HK-2 (cell line): ENCODE measurements at regions not wholly inside any gene's neighbourhood (a gene's known extent, or its start where the extent isn't known, plus 50 kb on each side); places are given as distances from the start of the nearest gene placed in this dataset.

Experiments
- DNase-seq: peaks from one replicate; pipeline ENCODE4 v3.0.0-alpha.2; 2018; ENCODE audit not compliant: unreplicated experiment

GRCh38 chr7:67758551-67758950, 761.9 kb downstream of the TYW1 start:
- no peak for DNase-seq

- no peak for DNase-seq
Measured at GRCh38 chr7:67760971-67761370, 764.3 kb downstream of the TYW1 start.

- no peak for DNase-seq
Measured at GRCh38 chr7:67762516-67762915, 765.9 kb downstream of the TYW1 start.

GRCh38 chr7:67764289-67764688, 767.7 kb downstream of the TYW1 start:
- no peak for DNase-seq

- DNase-seq = no peak
Measured at GRCh38 chr7:67765481-67766175, 769.0 kb downstream of the TYW1 start.

DNA sequence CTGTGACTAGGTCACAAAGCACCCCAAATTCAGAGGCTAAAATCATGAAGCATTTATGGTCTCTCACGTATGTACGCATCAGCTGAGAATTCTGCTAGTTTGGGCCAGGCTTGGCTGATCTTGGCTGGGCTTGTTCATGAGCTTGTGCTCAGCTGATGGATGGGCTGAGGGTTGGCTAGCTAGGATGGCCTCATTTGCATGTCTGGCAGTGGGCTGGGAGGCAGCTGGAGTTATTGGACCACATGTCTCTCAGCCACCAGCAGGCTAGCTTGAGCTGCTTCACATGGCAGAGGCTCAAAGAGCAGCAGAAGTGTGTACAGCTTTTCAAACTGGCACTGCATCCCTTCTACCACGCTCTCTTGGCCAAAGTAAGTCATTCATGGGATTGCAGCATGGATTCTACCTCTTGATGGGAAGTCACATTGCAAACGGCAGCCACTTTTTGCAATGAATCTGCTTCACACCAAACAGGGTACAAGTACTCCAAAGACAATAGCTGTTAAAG, 770.3 kb downstream of the TYW1 start:
- DNase-seq = no peak

DNA sequence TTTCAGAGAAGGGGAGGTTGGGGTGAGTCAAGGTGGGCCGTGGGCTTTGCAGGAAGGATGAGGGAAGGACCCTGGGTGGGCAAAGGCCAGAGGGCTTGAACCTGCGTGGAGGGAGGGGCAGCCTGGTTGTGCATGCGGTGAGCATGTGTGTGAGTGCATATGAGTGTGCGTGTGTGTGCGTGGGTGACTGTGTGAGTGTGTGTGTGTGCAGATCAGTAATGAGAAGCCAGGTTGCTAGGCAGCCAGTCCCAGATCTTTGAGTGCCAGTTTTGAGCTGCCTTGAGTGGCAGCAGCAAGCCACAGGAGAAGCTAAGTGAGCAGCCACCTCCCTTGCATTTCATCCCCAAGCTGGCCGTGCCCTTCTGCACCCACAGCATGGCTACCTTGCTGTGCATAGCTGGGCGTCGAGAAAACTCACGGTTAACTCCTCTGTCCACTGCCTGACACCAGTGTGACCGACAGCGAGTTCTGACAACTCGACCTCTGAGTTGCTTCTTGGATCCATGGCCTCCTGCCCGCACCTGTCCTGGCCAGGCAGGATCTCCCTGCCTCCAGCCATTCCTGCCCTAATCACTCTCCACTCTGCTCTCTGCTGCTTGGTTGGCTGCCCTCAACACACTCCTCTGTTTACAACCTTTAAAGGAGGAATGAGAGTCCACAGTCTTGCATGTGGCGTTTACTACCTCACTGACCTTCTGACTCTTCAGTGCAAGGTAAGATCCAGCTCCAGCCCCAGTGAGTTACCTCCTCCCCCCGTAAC, 775.4 kb downstream of the TYW1 start:
- no peak for DNase-seq

GRCh38 chr7:67773081-67773480, 776.4 kb downstream of the TYW1 start:
- DNase-seq = no peak

GRCh38 chr7:67777119-67777518, 780.5 kb downstream of the TYW1 start:
- no peak for DNase-seq

- no peak for DNase-seq
Measured at GRCh38 chr7:67781841-67782240, 785.2 kb downstream of the TYW1 start.

DNA sequence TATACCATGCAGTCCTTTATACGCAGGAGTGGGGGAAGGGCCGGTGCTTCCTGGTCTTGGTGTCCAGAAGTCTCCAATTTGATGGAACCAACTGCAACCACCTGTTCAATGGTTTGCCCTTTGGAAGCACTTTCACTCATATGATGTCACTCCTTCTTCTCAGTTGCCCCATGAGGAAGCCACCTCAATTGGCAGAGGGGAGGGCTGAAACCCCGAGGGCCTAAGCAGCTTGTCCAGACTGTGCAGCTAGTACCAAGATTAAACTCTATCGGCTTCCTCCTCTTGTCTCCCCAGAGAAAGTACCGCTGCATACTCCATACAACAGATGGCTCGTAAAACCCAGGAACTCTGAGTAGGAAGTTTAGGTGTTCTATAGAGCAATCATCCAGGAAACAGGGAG, 789.4 kb downstream of the TYW1 start:
- DNase-seq = no peak

DNA sequence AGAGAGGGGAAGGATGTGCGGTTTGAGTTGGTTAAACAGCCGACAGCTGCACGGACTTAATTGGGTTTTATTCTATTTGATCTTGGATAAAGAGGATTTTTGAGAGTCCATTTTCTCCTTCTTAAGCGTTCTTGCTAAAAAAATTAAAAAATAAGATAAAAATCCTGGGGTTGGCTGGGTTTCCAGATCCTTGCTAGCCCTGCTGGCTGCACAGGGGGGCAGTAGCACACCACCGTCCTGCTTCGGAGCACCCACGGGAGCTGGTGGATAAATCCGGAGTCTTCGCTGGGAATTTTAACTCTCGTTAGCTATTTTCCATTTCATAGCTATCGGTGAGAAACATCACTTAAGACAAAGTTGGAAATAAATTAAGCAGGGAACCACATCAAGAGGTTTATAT, 792.0 kb downstream of the TYW1 start:
- DNase-seq = no peak

GRCh38 chr7:67791918-67792317, 795.3 kb downstream of the TYW1 start:
- DNase-seq = no peak

DNA sequence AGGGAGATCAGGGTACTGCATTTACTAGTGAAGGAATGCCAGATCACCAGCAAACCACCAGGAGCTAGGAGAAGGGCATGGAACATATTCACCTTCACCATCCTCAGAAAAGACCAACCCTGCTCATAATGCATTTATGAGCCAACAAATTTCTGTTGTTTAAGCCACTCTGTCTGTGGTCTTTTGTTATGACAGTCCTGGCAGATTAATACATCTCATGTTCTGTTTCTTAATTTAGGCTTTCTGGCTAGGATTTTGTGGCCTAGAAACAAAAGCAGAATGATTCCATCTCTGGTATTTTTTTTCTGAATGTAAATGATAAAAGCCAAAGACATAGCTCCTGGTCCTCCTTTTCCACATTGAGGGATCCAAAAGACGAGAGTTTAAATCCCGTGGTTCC, 797.9 kb downstream of the TYW1 start:
- DNase-seq = no peak

- DNase-seq = no peak
Measured at GRCh38 chr7:67803789-67804188, 807.2 kb downstream of the TYW1 start.

DNA sequence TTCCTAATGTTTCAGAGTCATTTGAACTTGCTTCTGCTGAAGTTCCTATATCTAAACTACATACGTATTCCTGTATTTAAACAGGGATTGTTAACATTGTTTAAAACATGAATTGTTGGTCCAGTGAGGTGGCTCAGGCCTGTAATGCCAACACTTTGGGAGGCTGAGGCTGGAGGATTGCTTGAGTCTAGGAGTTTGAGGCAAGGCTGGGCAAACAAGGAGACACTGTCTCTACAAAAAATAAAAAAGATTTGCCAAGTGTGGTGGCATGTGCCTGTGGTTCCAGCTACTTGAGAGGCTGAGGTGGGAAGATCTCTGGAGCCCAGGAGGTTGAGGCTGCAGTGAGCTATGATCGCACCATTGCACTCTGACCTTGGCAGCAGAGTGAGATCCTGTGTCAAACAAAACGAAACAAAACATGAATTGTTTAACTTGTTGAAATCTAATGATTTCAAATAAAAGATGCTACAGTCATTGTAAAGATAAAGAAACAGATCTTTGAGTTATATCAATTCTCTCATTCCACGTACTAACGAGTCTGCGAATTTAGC, 809.4 kb downstream of the TYW1 start:
- no peak for DNase-seq

DNA sequence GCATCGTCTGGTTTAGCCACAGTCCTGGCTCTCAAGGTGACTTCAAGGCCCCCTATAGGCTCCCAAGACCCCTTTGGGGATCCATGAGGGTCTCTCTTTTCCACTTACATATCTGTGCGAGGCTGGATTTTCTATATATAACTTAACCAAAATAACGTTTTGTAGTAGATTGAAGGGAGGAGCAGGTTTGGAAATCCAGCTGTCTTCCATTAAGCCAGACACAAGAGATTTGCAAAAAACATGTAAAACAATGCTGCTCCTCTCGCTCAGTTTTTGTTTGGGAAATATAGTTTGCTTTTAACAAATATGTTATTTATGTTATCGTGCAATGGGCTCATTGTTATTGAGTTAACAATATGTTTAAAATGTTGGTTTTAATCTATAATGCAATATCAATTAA, 811.2 kb downstream of the TYW1 start:
- no peak for DNase-seq

DNA sequence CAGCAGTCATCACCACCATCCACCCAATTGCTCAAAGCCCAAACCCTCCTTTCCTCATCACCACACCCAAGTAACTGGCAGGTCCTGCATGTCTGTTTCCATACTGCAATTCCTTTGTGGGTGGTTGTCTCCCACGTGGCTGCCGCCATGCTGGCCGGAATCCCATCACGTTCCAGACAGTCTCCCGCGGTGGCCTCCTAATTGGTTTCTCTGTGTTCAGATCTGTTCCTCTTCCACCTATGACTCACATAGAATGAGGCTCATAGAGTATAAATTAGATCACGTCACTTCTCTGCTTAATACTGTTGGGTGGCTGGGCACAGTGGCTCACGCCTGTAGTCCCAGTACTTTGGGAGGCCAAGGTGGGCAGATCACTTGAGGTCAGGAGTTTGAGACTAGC, 813.0 kb downstream of the TYW1 start:
- no peak for DNase-seq

GRCh38 chr7:67813621-67814292, 817.1 kb downstream of the TYW1 start:
- DNase-seq = no peak

DNA sequence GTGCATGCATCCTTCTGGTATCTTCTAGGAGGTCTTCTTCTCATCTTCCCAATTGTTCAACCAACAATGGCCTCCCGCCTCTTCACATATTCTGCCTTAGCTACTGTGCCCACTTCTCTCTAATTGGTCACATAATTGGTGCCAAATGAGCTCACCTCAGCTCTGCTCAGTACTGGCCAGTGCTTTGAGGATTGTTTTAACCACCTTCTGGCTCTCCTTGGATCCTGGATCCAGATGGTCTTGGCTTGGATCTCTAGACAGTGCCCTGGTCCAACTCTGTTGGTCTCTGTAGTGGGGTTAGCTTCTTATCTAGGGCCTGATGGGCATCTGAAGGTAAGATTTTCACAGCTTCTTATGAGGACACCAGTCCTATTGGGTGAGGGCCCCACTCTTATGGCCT, 820.8 kb downstream of the TYW1 start:
- no peak for DNase-seq

GRCh38 chr7:67821116-67821515, 824.5 kb downstream of the TYW1 start:
- DNase-seq = no peak

DNA sequence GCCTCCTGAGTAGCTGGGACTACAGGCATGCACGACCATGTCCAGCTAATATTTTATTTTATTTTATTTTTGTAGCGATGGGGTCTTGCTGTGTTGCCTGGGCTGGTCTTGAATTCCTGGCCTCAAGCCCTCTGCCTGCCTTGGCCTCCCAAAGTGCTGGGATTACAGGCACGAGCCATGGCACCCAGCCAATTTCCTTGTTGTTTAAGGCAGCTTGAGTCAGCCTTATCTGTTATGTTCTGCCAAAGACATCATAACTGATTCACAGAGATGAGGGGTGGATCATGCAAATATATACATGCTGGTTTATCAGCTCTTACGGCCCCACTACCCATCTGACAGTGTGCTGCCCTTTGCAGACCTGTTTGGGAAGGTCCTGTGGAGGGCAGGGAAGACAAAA, 826.7 kb downstream of the TYW1 start:
- no peak for DNase-seq

DNA sequence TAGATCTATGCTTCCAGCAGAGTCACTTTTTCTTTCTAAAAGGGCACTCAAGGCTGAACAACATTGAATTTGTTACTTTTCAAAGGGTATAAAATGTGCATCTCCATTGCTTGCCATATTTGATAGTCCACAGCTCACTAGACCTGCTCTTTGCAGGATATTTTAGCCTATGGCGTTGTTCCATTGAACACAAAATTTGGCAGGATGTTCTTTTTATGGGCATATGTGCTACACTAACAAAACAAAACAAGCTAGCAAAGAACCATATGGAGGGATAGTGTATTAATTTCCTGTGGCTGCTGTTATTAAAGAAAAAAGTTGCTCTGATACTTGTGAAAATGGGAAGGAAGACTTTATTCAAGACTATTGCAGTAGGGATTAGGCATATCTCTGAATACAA, 828.7 kb downstream of the TYW1 start:
- no peak for DNase-seq
